BLaER1 treated with 17β-estradiol and CSF1 and Interleukin-3, amounts not matched to agents 10 nM and 100 nM (cell line): ENCODE measurements at regions not wholly inside any gene's neighbourhood (a gene's known extent, or its start where the extent isn't known, plus 50 kb on each side); places are given as distances from the start of the nearest gene placed in this dataset.
"Not testable (repeated sequence)": the region's sequence is repeated elsewhere in the genome, so short reads cannot be mapped to it uniquely, and the experiment has no call there.

Source experiments
- H3K27ac ChIP-seq, 11 experiments: shearing (Covaris generic); formaldehyde crosslinking; 2 replicates each; pipeline ENCODE4 v1.8.1; 2022
- H3K27me3 ChIP-seq, 11 experiments: shearing (Covaris generic); formaldehyde crosslinking; 2 replicates each; pipeline ENCODE4 v1.8.1; 2022
- H3K36me3 ChIP-seq, 11 experiments: shearing (Covaris generic); formaldehyde crosslinking; 2 replicates each; pipeline ENCODE4 v1.8.1; 2022
- H3K4me1 ChIP-seq, 10 experiments: shearing (Covaris generic); formaldehyde crosslinking; 2 replicates each; pipeline ENCODE4 v1.8.1; 2022
- H3K4me2 ChIP-seq, 11 experiments: shearing (Covaris generic); formaldehyde crosslinking; 2 replicates each; pipeline ENCODE4 v1.8.1; 2022
- H3K4me3 ChIP-seq, 10 experiments: shearing (Covaris generic); formaldehyde crosslinking; 2 replicates each; pipeline ENCODE4 v1.8.1; 2022
- H3K9ac ChIP-seq, 11 experiments: shearing (Covaris generic); formaldehyde crosslinking; 2 replicates each; pipeline ENCODE4 v1.8.1; 2022
- H3K9me3 ChIP-seq, 11 experiments: shearing (Covaris generic); formaldehyde crosslinking; replicated peaks in 1 of 11; 2 replicates each; pipeline ENCODE4 v1.8.1; 2022
- H4K20me1 ChIP-seq, 11 experiments: shearing (Covaris generic); formaldehyde crosslinking; 2 replicates each; pipeline ENCODE4 v1.8.1; 2022
- Cebpa-rat ChIP-seq, 11 experiments: shearing (Covaris generic); IDR thresholded peaks; 2 replicates each; pipeline ENCODE4 v1.8.1; 2022

GRCh38 chr13:18673794-18674193 is 507.8 kb downstream of the TUBA3C start:
- not testable (repeated sequence) for H3K27me3 ChIP-seq

GRCh38 chr13:18666585-18666984 is 515.0 kb downstream of the TUBA3C start:
- H4K20me1 ChIP-seq, H3K4me1 ChIP-seq, H3K9ac ChIP-seq, H3K27ac ChIP-seq, H3K27me3 ChIP-seq, H3K36me3 ChIP-seq, H3K4me2 ChIP-seq, H3K4me3 ChIP-seq, H3K9me3 ChIP-seq: not testable (repeated sequence)

More at GRCh38 chr13:18673794-18674193, 507.8 kb downstream of the TUBA3C start:
- H3K4me2 ChIP-seq, H3K9me3 ChIP-seq, H3K4me1 ChIP-seq, H3K36me3 ChIP-seq, H3K9ac ChIP-seq, H3K27ac ChIP-seq, H4K20me1 ChIP-seq, H3K4me3 ChIP-seq: not testable (repeated sequence)

GRCh38 chr13:18665716-18666115 is 515.9 kb downstream of the TUBA3C start:
- H3K9ac ChIP-seq, H3K36me3 ChIP-seq, H3K4me3 ChIP-seq, H3K4me2 ChIP-seq, H3K9me3 ChIP-seq, H3K4me1 ChIP-seq, H3K27ac ChIP-seq, H3K27me3 ChIP-seq, H4K20me1 ChIP-seq: not testable (repeated sequence)

- not testable (repeated sequence) for H3K27me3 ChIP-seq
Observed at GRCh38 chr13:18665124-18665523, 516.5 kb downstream of the TUBA3C start.

GRCh38 chr13:18663222-18663621 is 518.4 kb downstream of the TUBA3C start:
- H3K4me3 ChIP-seq, H3K4me2 ChIP-seq, H3K4me1 ChIP-seq, H3K9me3 ChIP-seq, H3K9ac ChIP-seq, H3K27ac ChIP-seq, H4K20me1 ChIP-seq, H3K27me3 ChIP-seq, H3K36me3 ChIP-seq: not testable (repeated sequence)

More at GRCh38 chr13:18665124-18665523, 516.5 kb downstream of the TUBA3C start:
- H3K4me1 ChIP-seq, H3K4me3 ChIP-seq, H3K9me3 ChIP-seq, H3K27ac ChIP-seq, H3K36me3 ChIP-seq, H3K9ac ChIP-seq, H3K4me2 ChIP-seq, H4K20me1 ChIP-seq: not testable (repeated sequence)

- not testable (repeated sequence) for H4K20me1 ChIP-seq, H3K27ac ChIP-seq, H3K4me3 ChIP-seq, H3K36me3 ChIP-seq, H3K4me2 ChIP-seq, H3K27me3 ChIP-seq, H3K4me1 ChIP-seq, H3K9ac ChIP-seq, H3K9me3 ChIP-seq
Observed at GRCh38 chr13:18643644-18644172, 537.9 kb downstream of the TUBA3C start.

- not testable (repeated sequence) for H3K9ac ChIP-seq, H3K4me1 ChIP-seq, H3K27me3 ChIP-seq, H3K36me3 ChIP-seq, H3K4me3 ChIP-seq, H4K20me1 ChIP-seq, H3K4me2 ChIP-seq, H3K27ac ChIP-seq
- peaks cover 5 to 21% (median 12%) of the 10 kb centered on the region in 11 experiments; a peak in 17 of 22 replicates for H3K9me3 ChIP-seq
Observed at GRCh38 chr13:18628928-18629327, 552.7 kb downstream of the TUBA3C start.

GRCh38 chr13:18628428-18628827 is 553.2 kb downstream of the TUBA3C start:
- TF ChIP-seq Cebpa-rat (IDR thresholded peaks at IDR 0.05): no peak
- H3K4me2 ChIP-seq: no peak overlapping the region
- no peaks in the 10 kb centered on the region for H4K20me1 ChIP-seq
- H3K4me3 ChIP-seq: no peak overlapping the region
- no peaks in the 10 kb centered on the region for H3K36me3 ChIP-seq
- H3K4me1 ChIP-seq: no peaks in the 10 kb centered on the region
- H3K9ac ChIP-seq: no peak overlapping the region
- peaks cover 5 to 17% (median 12%) of the 10 kb centered on the region in 11 experiments; a peak in 17 of 22 replicates for H3K9me3 ChIP-seq
- H3K27ac ChIP-seq: no peak overlapping the region
- H3K27me3 ChIP-seq: no peaks in the 10 kb centered on the region

- H3K27ac ChIP-seq, H3K4me1 ChIP-seq, H3K9me3 ChIP-seq, H3K9ac ChIP-seq, H3K27me3 ChIP-seq, H3K36me3 ChIP-seq, H3K4me3 ChIP-seq, H3K4me2 ChIP-seq, H4K20me1 ChIP-seq: not testable (repeated sequence)
Observed at GRCh38 chr13:18624061-18624460, 557.6 kb downstream of the TUBA3C start.

GRCh38 chr13:18618442-18618841 is 563.2 kb downstream of the TUBA3C start:
- not testable (repeated sequence) for H3K4me2 ChIP-seq, H3K4me3 ChIP-seq, H3K27me3 ChIP-seq, H3K9ac ChIP-seq, H4K20me1 ChIP-seq, H3K36me3 ChIP-seq, H3K27ac ChIP-seq, H3K9me3 ChIP-seq, H3K4me1 ChIP-seq

- not testable (repeated sequence) for H3K4me2 ChIP-seq, H4K20me1 ChIP-seq
Observed at GRCh38 chr13:18610476-18610875, 571.1 kb downstream of the TUBA3C start.

GRCh38 chr13:18609371-18609770 is 572.3 kb downstream of the TUBA3C start:
- not testable (repeated sequence) for H4K20me1 ChIP-seq, H3K4me3 ChIP-seq

More at GRCh38 chr13:18610476-18610875, 571.1 kb downstream of the TUBA3C start:
- not testable (repeated sequence) for H3K36me3 ChIP-seq, H3K27me3 ChIP-seq, H3K9ac ChIP-seq, H3K4me3 ChIP-seq, H3K27ac ChIP-seq, H3K4me1 ChIP-seq, H3K9me3 ChIP-seq

GRCh38 chr13:18608851-18609250 is 572.8 kb downstream of the TUBA3C start:
- H3K4me1 ChIP-seq, H3K27me3 ChIP-seq, H4K20me1 ChIP-seq, H3K36me3 ChIP-seq, H3K4me2 ChIP-seq, H3K9ac ChIP-seq, H3K27ac ChIP-seq, H3K9me3 ChIP-seq, H3K4me3 ChIP-seq: not testable (repeated sequence)

More at GRCh38 chr13:18609371-18609770, 572.3 kb downstream of the TUBA3C start:
- H3K27me3 ChIP-seq, H3K4me1 ChIP-seq, H3K36me3 ChIP-seq, H3K9me3 ChIP-seq, H3K27ac ChIP-seq, H3K9ac ChIP-seq, H3K4me2 ChIP-seq: not testable (repeated sequence)

GRCh38 chr13:18600366-18600765 is 581.3 kb downstream of the TUBA3C start:
- H3K27me3 ChIP-seq, H3K4me1 ChIP-seq, H3K4me2 ChIP-seq, H3K4me3 ChIP-seq, H3K9ac ChIP-seq, H3K36me3 ChIP-seq, H3K27ac ChIP-seq, H4K20me1 ChIP-seq: not testable (repeated sequence)
- H3K9me3 ChIP-seq: peaks cover 11 to 34% (median 20%) of the 10 kb centered on the region in 11 experiments; a peak in 19 of 22 replicates

GRCh38 chr13:18599791-18600211 is 581.8 kb downstream of the TUBA3C start:
- H3K9ac ChIP-seq, H3K36me3 ChIP-seq, H3K27ac ChIP-seq, H3K4me1 ChIP-seq, H4K20me1 ChIP-seq, H3K4me2 ChIP-seq, H3K4me3 ChIP-seq, H3K27me3 ChIP-seq: not testable (repeated sequence)
- peaks cover 11 to 39% (median 23%) of the 10 kb centered on the region in 11 experiments for H3K9me3 ChIP-seq
